NCI-H2171 (cell line): ENCODE measurements at regions not wholly inside any gene's neighbourhood (a gene's known extent, or its start where the extent isn't known, plus 50 kb on each side); places are given as distances from the start of the nearest gene placed in this dataset.

Experiments
- DNase-seq: peaks from one replicate; lab custom pipeline; 2025; lab: John Stamatoyannopoulos, UW

DNA sequence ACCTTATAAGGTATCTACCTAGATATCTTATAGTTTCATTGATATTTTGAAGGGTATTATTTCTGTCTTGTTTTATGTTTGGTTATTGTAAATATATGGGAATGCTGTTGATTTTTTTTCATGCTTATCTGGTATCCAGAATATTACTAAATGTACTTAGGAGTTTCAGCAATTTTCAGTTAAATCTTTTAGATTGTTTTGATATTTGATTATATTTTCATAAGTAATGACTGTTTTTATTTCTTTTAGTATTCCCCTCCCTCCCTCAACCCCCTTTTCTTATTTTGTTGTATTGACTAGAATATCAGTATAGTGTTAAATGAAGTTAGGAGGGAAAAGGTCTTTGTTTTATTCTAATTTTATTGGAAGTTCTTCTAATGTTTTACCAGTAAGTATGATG is 344.4 kb upstream of the PROX1 start:
- DNase-seq: no peak

DNA sequence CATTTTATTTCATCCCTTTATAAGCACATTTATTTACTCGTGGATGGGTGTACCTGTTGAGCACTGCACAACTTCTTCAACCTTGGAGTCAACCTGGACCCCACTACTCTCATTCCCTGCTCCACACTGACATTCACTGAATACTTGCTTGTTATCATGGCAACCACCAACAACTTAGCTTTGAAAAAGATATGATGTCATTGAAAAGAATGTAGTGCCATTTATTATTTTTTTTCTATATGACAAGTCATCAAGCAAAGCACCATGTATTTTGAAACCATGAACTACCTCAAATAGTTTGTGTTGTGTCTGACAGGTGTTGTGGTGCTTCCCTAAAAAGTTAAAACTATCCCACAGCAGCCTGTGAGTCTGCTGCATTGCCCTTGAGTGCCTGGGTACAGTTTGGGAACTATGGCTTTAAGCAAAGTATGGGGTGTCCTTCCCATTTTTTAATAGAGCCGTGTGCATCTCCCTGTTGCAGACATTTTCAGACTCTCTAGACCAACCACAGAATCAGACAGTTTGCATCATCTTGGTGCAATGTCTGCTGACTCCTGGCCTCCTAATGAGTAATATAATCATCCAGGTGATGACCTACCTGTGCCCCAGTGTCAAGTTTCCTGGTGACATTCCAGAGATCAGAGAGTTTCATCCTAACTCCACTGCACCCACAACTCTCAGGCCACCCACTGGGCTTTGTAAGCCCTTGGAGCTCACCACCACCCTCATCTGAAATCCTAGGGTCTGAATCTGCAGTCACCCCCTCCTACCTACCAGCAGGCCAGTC is 339.7 kb upstream of the PROX1 start:
- DNase-seq: no peak

DNA sequence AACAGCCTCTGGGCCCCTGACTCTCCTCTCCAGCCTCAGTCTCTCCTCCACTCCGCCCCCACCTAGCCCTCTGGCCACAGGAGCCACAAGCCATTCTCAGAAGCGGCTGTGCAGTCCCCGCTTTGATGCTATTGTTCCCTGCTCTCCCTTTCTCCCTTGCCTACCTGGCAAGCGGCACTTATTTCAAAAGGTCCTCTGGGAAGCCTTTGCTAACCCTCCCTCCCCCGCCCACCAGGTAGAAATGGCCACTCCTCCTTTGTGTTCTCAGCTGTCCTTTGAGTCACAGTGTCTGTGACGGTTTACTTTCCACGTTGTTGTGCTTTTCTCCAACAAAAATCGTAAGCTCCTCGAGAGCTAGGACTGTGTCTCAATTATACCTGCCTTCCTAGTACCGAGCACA is 338.4 kb upstream of the PROX1 start:
- no peak for DNase-seq

DNA sequence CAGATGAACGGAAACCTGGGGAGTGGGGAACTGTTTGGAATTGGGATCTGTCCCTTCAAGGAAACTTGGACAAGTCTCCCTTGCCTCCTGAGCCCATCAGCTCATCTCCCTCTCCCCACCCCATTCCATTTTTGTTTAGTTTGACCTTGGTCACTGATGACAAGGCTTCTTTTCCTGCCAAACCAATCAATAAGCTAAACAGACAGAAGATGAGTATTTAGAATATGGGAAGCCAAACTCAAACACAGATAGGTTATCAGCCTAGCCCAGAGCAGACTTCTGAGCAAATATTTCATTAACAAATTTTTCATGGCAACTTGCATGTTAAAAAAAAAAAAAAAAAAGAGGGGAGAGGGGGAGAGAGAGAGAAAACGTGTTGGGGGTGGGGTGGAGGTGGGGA is 337.2 kb upstream of the PROX1 start:
- no peak for DNase-seq

DNA sequence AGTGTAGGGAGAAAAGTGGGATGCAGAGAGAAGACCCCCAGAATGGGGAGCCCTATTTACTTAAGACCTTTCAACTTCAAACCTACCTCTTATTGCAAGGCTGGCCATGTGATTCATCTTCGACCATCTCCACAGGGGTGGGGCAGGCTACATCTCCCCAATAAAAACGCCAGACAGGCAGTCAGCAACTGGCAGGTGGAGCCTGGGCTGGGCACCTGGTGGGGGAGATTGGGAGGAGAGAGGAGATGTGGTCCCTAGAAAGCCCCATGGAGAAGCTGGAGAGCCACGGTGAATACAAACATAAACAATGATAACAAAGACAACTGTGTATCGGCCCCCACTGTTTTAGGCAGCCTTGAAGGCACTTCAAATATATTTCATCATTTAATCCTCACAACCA is 336.7 kb upstream of the PROX1 start:
- no peak for DNase-seq

DNA sequence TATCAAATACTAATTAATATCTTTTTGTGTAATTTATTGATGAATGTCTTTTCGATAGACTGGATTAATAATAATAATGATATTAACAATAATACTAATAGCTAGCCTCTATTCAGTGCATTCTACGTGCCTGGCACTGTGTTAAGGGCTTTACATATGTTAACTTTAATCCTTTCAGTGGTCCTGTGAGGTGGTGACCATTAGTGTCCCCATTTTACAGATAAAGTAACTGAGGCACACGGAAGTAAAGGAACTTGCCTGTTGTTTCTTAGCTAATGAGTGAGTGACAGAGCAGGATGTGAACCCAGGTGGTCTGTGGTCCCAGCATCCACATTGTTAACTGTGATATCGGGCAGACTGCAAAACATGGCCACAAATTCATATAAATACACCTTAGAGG is 335.7 kb upstream of the PROX1 start:
- DNase-seq: no peak

DNA sequence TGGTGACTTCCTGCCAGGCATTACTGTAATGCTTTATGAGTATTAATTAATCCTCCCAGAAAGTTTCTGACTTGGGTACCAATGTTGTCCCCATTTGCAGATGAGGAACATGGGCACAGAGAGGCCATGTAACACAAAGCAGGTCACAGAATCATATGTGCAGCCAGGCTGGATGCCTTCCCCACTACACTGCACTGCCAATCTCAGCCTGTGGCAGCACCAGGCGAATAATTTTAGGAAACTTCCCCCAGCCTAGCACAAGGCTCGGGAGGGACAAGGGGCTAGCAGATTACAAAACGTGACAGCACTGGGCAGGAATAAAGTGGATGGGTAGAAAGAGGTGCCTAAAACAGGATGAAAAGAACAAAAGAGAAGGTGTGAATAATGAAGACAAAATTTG is 331.7 kb upstream of the PROX1 start:
- DNase-seq: no peak

DNA sequence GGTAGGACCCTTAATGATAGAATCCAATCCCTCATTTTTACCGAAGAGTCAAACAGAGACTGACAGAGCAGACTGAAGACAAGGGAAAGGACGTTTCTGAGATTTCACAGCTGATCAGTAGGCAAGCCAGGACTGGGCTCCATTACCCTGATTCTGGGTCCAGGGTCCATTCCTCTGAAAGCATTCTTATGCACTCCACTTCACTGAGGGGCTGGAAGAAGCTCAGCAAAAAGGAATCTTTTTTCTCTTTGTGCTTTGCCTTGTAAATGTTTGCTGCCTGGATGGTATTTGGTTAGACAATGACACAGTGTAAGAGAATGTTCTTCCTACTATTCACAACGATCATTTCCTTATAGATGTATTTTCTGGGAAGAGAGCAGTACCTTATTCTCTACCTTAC is 331.3 kb upstream of the PROX1 start:
- no peak for DNase-seq

DNA sequence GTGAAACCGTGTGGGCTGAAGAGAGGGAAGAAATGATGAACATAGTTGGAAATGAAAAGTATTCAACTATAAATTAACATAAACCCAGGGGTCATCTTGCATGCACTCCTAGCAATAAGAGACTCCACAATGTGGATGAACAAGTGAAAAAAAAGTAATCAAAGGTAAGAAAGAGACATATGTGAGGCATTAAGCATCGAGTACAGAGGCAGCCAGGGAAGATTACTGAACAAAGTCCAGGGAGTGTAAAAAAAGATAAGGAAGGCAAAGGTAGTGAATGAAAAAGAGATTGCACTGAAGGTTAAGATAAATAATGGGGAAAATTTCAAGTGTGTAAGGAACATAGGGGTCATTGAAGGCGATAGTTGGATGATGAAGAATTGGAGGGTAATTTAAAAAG is 330.8 kb upstream of the PROX1 start:
- DNase-seq: no peak

DNA sequence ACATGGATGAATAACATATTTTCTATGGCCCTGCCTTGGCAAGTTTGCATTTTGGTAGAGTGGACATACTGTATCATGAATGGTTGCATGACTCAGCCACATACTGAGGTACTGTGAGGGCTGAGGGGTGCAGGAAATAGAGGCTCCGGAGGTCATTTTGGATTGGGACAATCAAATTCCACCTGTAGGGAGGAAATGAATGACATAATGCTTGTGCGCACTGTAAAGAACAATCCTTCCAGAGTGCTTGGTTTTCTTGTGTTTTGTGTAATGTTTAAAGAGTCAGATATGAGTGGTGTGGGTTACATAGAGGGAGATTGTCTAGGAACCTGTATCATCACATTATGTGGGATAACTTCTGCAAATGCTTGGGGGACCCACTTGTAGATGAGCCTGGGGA is 329.9 kb upstream of the PROX1 start:
- DNase-seq: no peak

DNA sequence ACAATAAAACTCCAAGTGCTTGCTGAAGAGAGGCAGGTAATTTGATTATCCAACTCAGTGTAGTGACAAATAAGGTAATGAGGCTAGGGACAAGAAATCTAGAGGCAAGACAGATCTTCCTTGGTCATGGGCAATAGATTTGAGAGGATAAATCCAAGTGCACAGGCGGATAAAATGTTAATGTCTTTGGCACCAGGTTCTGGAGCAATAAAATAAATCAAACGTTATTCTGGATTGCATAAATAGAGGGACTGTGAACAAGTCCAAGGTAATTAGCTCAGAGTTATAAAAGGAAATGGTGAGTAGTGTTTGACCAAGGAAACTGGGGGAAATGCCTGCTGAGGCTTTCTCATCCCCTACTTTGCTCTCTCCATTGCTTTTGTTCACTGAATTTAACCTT is 329.3 kb upstream of the PROX1 start:
- no peak for DNase-seq

DNA sequence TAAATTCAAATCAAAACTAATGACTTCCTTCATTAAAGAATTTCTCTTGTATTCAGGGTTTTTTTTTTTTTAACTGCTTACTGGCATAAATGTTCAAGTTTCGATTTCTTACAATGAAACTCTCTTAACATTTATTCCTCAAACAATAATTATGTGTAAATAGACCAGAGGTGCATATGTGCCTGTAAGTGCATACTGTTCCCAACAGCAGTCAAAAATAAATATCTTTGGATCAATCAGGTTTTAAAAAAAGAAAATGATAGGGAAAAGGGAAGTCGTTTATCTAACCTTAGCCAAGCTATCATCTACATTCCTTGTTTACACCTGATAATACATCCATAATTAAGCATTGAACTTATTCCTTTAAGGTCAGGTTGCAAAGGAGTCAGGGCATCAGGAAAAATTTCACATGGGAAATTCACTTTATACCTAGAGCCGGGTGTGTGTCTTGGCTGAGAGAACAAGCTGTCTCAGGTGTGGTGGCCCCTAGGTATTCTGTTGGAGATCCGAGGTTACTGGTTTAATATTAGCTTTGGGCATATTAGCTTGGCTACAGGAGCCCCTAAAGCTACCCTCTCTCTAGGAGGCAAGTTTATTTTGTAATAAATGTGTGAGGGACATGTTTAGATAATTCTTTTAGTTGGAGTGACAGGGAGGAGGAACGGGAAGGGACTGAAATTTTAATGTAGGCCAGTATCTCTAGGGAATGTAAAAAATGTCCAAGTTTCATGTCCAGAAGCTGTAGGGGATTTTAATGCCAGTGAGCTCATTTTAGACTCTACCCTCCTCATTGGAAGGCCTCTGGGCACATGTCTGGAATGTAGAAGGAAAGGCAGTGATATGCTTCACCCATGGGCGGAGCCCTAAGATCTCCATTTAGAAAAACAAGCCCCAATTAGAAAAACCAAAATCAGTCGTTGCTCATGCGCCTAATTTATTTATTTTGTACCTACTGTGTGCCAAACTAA is 327.9 kb upstream of the PROX1 start:
- DNase-seq: no peak

DNA sequence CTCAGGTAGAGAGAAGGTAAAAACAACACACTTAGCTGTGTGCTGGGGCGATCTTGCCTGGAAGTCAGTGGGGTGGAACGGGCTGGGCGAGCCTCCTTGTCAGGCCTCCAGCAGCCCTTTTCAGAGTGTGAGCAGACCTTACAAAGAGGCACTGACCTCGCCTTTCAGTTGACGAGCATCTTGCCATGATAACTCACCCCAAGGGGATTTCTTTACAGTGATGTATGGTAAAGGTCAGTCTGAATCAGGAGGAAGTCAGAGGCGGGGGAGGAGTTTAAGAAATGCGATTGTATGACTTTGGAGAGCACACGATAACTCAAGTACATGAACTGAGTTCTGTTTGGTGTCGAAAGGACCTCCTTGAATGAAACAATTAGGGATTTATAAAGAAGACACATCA is 326.5 kb upstream of the PROX1 start:
- no peak for DNase-seq

DNA sequence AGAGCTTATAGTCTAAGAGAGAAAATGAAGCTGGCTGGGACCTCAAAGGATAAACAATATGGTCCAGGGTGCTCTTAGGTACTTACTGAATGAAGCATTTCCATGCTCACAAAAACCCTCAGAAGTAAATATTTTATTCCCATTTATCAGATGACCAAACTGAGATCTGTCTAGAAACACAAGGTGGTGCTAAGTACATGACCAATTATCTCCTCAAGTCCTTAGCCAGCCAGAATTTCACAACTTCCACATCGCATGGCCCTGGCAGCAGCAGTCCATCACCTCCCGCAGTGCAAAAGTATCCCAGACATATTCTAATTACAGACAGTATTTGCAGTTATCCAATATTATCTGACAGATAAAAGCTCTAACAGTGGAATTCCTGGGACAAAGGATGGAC is 321.7 kb upstream of the PROX1 start:
- no peak for DNase-seq

DNA sequence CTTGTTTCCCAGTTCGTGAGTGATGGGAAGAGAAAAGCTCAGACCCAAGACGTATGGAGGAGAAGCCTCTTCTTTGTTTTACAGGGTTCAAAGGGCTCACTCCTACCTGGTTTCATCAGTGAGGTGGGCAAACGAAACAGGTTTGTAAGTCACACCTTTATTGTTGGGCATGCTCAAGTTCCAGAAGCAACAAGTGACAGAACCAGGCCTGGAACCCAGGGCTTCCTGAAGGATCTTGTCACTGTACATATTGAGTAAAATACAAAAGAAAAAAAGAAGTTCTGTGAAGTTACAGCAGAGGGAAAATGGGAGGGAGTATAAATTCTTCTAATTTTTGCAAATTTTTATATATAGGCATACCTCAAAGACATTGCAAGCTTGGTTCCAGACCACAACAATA is 320.9 kb upstream of the PROX1 start:
- DNase-seq: no peak

DNA sequence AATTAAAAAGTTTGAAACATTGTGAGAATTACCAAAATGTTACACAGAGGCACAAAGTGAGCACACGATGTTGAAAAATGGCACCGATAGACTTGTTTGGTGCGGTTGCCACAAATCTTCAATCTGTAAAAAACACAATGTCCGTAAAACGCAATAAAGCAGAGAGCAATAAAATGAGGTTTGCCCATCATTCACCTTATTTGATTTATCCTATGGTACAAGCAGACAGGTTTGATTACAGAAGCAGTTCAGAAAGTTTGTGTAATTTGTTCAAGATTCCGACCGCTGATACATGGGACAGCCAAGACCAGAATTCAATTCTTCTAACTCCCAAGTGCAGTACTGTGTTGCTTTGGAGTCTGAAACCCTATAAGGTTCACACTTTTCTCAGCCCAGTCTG is 318.3 kb upstream of the PROX1 start:
- DNase-seq: no peak

DNA sequence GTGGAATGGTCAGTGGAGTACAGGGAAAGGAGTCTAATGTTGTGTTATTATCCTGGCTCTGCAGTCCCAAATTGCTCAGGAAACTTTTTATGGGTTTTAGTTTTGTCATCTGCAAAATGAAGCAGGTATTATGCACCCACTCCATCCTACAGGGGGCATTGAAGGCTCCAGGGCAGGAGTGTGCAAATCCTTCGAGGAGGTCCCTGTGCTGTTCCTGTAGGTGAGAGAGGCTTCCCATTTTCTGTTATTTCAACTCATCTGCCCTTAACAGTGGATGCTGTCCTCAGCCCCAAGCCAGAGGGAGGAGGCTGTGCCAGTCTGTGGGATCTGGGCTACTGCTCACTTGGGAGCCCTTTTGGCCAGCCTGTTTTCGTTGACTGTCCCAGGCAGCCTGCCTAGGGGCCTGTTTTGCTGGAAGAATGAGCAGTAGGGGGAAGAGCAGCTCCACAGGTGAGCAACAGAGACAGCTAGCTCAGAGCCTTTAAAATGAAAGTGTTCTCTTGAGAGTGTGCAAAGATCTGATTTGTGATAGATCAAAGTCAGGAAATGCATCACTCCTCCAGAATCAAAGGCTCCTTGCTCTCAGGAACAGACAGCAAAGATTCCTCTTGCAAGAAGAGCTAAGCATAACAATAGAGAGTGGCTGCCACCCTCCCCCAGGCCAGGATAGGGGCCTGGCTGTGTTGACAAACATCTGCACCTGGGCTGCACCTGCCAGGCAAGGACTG is 317.6 kb upstream of the PROX1 start:
- no peak for DNase-seq

DNA sequence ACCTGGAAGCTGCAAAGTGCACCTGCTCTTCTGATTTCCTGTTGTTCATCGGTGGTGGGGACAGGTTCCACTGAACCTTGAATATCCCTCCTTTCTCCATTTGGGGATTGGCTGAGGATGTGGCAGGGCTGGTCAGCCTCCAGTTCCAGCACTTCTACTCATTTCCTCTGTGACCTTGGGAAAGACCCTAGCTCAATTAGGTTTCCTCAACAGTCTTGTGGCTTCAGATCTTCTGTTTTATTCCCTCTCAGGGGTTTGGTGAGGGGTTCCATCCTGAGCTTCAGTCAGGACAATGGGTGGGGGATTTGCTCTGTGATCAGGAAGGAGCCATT is 317.1 kb upstream of the PROX1 start:
- DNase-seq: no peak

DNA sequence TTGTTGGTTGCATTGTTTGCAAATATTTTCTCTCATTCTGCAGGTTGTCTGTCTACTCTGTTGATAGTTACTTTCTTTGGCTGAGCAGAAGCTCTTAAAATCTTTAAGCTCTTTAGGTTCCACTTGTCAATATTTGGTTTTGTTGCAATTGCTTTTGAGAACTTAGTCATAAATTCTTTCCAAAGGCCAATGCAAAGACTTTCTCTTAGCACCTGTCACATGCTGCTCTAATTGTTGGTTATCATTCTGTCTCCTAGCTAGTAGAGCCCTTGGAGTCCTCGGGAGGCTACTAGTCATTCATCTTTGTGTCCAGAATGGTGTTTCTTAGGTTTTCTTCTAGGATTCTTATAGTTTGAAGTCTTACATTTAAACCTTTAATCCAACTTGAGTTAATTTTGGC is 312.7 kb upstream of the PROX1 start:
- no peak for DNase-seq

DNA sequence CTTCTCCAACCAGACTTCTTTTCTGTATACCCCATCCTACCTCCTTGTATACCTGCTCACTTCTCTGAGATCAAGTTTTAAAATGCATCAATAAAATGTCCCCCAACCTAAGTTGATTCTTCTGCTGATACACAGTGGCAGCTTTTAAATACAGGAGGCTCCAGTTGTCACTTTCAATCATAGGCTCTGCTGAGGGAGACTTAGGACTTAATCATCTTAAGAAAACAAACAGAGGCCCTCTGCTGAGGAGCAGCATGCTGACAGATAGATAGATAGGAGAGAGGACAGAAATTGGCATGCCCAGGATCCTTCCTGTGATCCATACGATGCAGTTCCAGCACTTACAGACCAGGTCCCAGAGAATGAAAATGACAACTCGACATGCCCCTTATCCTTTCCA is 311.0 kb upstream of the PROX1 start:
- no peak for DNase-seq

DNA sequence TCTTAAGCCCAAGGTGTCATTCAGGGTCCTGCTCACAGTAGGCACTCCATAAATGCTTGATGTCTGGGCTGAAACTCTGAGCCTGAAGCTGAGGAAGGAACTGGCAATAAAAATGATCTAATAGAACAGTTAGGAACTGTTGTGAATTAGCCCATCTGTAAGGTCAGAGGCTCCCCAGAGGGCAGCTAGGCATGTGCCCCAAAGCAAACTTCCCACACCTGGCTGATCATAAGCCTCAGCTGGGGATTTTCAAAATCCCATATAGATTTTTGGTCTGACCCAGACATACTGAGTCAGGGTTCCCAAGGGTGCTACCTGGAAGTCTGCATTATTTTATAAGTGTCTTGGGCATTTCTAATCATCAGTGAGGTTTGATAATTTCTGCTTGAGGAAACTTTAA is 309.4 kb upstream of the PROX1 start:
- no peak for DNase-seq

DNA sequence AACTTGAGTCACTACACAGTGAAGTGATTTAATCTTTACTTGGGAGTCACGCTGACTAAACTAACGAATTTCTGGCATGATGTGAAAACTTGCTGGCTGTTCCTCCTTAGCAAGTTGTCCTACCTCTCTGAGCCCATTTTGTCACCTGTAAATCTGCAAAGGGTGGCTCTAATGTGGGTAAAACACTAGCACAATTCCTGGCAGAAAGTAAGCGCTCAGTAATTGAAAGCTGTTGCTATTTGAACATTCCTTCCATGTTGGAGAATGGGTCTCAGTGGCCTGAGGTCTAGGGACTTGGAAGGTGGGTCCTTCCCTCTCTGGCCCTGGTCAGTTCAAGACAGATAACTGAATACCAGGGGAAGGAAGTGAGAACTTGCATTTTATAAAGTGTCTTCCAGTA is 309.0 kb upstream of the PROX1 start:
- no peak for DNase-seq

DNA sequence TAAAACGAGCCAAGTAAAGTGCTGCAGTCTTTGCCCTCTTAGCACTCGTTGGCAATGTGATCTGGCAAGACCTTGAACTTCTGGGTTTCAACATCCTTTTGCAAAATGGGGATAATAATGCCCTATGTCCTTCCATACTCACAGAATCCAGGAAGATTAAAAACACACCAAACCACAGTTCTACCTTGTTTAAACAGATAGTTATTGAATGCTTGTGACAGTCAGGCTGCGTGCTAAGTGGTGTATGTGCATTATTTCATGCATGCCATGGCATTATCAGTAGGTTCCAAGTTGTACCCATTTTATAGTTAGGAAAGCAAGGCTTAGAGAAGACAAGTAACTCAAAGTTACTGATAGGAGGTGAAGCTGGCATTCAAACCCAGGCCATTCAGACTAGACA is 308.6 kb upstream of the PROX1 start:
- DNase-seq: no peak
